ENCODE measurements at regions not wholly inside any gene's neighbourhood (a gene's known extent, or its start where the extent isn't known, plus 50 kb on each side); places are given as distances from the start of the nearest gene placed in this dataset.

DNA sequence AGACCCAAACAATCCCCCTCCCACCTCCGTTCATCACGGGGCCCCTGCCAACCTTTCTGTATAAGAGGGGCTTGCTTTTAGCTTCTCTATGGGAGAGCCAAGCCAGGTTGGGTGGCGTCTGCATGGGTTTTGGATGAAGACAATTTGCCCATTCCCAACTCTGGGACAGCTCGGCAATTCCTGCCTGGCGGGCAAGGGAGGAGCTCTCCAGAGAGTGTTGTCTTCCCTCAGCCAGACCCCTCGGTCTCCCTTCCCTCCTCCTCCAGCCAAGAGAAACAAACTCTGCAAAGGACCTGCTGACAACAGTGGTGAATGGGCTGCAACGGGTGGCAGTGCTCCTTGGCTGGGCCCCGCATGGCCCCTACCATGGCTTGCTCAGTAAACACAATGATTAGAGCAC is 267.2 kb upstream of the HDAC4 start:
- RAD21 ChIA-PET (ENCODE audit: unreplicated experiment): no interaction called here
- CTCF ChIA-PET: no interaction called here
- Histone ChIP-seq H3K36me3 (ENCODE audit: control insufficient read depth in 2 of 2, insufficient read depth in 2 of 2, low read length in 1 of 2) (no peaks in the 10 kb centered on the region), H3K4me2 (ENCODE audit: control insufficient read depth, insufficient read depth) (no peak overlapping the region), H3K27ac (ENCODE audit: control insufficient read depth, insufficient read depth) (no peak overlapping the region), H3K9me3 (replicated peaks; ENCODE audit: control insufficient read depth, insufficient read depth, low read length) (no peaks in the 10 kb centered on the region), H4K20me1 (ENCODE audit: control insufficient read depth, insufficient read depth) (no peaks in the 10 kb centered on the region), H3K9ac (ENCODE audit: control insufficient read depth, insufficient read depth, low read length) (no peak overlapping the region), H2AFZ (ENCODE audit: control insufficient read depth, low read depth, low read length) (no peak overlapping the region), H3K79me2 (ENCODE audit: control insufficient read depth, insufficient read depth, low read length) (no peaks in the 10 kb centered on the region), H3K4me3 (no peak overlapping the region), H3K27me3 (replicated peaks in 1 of 2; ENCODE audit: control insufficient read depth in 2 of 2, insufficient read depth in 2 of 2, low read length in 1 of 2) (no peaks in the 10 kb centered on the region; a peak in 1 of 4 replicates), H3K4me1 (ENCODE audit: control insufficient read depth, insufficient read depth, low read length) (no peaks in the 10 kb centered on the region)
- POLR2A ChIA-PET: no interaction called here
- ATAC-seq (no peak), DNase-seq (ENCODE audit: low read depth, low spot score) (no peak), FAIRE-seq (no peak)
- WGBS (ENCODE audit: insufficient coverage, insufficient replicate concordance, low lambda C conversion rate, missing lambda C conversion rate): 28% methylated on average over 8 of the region's 8 CpGs
- intact Hi-C loops (cut with micrococcal nuclease; ENCODE audit: unreplicated experiment) (no loop called here), in situ Hi-C loops (cut with MboI) (no loop called here)
- TF ChIP-seq, protein P1, sequence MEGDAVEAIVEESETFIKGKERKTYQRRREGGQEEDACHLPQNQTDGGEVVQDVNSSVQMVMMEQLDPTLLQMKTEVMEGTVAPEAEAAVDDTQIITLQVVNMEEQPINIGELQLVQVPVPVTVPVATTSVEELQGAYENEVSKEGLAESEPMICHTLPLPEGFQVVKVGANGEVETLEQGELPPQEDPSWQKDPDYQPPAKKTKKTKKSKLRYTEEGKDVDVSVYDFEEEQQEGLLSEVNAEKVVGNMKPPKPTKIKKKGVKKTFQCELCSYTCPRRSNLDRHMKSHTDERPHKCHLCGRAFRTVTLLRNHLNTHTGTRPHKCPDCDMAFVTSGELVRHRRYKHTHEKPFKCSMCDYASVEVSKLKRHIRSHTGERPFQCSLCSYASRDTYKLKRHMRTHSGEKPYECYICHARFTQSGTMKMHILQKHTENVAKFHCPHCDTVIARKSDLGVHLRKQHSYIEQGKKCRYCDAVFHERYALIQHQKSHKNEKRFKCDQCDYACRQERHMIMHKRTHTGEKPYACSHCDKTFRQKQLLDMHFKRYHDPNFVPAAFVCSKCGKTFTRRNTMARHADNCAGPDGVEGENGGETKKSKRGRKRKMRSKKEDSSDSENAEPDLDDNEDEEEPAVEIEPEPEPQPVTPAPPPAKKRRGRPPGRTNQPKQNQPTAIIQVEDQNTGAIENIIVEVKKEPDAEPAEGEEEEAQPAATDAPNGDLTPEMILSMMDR (IDR thresholded peaks at IDR 0.05 in 2 of 3, conservative IDR thresholded peaks at IDR 0.05 in 1 of 3; ENCODE audit: control insufficient read depth in 2 of 3, extremely low read depth in 1 of 3, insufficient read depth in 1 of 3, low read depth in 3 of 3, low read length in 3 of 3): no peak
- TF ChIP-seq GATAD2B (conservative IDR thresholded peaks at IDR 0.05; ENCODE audit: low read depth) (no peak), SUZ12 (IDR thresholded peaks at IDR 0.05; ENCODE audit: unreplicated experiment) (no peak), ZNF207 (IDR thresholded peaks at IDR 0.05; ENCODE audit: borderline replicate concordance) (no peak), TCF12 (IDR thresholded peaks at IDR 0.05; ENCODE audit: low read depth, low read length) (no peak), CHD4 (IDR thresholded peaks at IDR 0.05) (no peak), SMAD1 (IDR thresholded peaks at IDR 0.05; ENCODE audit: low read depth, partially characterized antibody) (no peak)
- TF ChIP-seq, protein P2, sequence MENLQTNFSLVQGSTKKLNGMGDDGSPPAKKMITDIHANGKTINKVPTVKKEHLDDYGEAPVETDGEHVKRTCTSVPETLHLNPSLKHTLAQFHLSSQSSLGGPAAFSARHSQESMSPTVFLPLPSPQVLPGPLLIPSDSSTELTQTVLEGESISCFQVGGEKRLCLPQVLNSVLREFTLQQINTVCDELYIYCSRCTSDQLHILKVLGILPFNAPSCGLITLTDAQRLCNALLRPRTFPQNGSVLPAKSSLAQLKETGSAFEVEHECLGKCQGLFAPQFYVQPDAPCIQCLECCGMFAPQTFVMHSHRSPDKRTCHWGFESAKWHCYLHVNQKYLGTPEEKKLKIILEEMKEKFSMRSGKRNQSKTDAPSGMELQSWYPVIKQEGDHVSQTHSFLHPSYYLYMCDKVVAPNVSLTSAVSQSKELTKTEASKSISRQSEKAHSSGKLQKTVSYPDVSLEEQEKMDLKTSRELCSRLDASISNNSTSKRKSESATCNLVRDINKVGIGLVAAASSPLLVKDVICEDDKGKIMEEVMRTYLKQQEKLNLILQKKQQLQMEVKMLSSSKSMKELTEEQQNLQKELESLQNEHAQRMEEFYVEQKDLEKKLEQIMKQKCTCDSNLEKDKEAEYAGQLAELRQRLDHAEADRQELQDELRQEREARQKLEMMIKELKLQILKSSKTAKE (IDR thresholded peaks at IDR 0.05; ENCODE audit: low read depth, poor library complexity, severe bottlenecking): no peak
- TF ChIP-seq, protein P3, sequence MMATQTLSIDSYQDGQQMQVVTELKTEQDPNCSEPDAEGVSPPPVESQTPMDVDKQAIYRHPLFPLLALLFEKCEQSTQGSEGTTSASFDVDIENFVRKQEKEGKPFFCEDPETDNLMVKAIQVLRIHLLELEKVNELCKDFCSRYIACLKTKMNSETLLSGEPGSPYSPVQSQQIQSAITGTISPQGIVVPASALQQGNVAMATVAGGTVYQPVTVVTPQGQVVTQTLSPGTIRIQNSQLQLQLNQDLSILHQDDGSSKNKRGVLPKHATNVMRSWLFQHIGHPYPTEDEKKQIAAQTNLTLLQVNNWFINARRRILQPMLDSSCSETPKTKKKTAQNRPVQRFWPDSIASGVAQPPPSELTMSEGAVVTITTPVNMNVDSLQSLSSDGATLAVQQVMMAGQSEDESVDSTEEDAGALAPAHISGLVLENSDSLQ (IDR thresholded peaks at IDR 0.05): no peak
- BruUV-seq (replicated peaks): no TSS peak
- SMC1A ChIA-PET (ENCODE audit: uncharacterized antibody, unreplicated experiment): no interaction called here

Measured in GM12878 (cell line).